SK-N-SH treated with all-trans-retinoic acid at 6 μM for 48 hours (cell line): ENCODE measurements at regions not wholly inside any gene's neighbourhood (a gene's known extent, or its start where the extent isn't known, plus 50 kb on each side); places are given as distances from the start of the nearest gene placed in this dataset.

ENCODE experiments used
- ATAC-seq: fragments of 200-7000 bp; cut with Tn5 transposase; 3 replicates; pipeline ENCODE4 v1.9.1; 2020; ENCODE audit warnings: mild to moderate bottlenecking, moderate library complexity
- ARNTL ChIP-seq: fragments of 450-650 bp; formaldehyde crosslinking; IDR thresholded peaks from 2 replicates; pipeline ENCODE4 v1.5.0; 2020; ENCODE audit warnings: low read depth, mild to moderate bottlenecking, moderate library complexity, borderline replicate concordance
- BACH2 ChIP-seq: fragments of 250-450 bp; sonication (Bioruptor Pico); IDR thresholded peaks from 2 replicates; pipeline ENCODE4 v1.9.0; 2021; ENCODE audit warnings: mild to moderate bottlenecking, borderline replicate concordance
- CSDC2 ChIP-seq: fragments of 250-450 bp; sonication (Bioruptor Pico); IDR thresholded peaks from 2 replicates; pipeline ENCODE4 v1.5.0; 2020; ENCODE audit warnings: mild to moderate bottlenecking, moderate library complexity
- GLIS3 ChIP-seq: fragments of 250-450 bp; sonication (Bioruptor Pico); IDR thresholded peaks from 2 replicates; pipeline ENCODE4 v1.5.0; 2020; ENCODE audit warnings: mild to moderate bottlenecking, moderate library complexity
- ISL1 ChIP-seq: fragments of 250-450 bp; sonication (Bioruptor Pico); IDR thresholded peaks from 2 replicates; pipeline ENCODE4 v2.1.2; 2022; ENCODE audit warnings: mild to moderate bottlenecking, moderate library complexity
- OSR1 ChIP-seq: fragments of 250-450 bp; sonication (Bioruptor Pico); IDR thresholded peaks from 2 replicates; pipeline ENCODE4 v1.8.0; 2022; ENCODE audit warnings: moderate library complexity, mild to moderate bottlenecking, inconsistent platforms
- PATZ1 ChIP-seq: fragments of 250-450 bp; sonication (Bioruptor Pico); IDR thresholded peaks from 2 replicates; pipeline ENCODE4 v1.8.0; 2020; ENCODE audit warnings: mild to moderate bottlenecking, moderate library complexity, borderline replicate concordance
- POU6F1 ChIP-seq: fragments of 250-450 bp; sonication (Bioruptor Pico); IDR thresholded peaks from 2 replicates; pipeline ENCODE4 v1.8.0; 2021; ENCODE audit warnings: low read depth, mild to moderate bottlenecking, moderate library complexity, borderline replicate concordance
- PPARA ChIP-seq: fragments of 250-450 bp; sonication (Bioruptor Pico); IDR thresholded peaks from 2 replicates; pipeline ENCODE4 v1.5.0; 2020; ENCODE audit warnings: mild to moderate bottlenecking, borderline replicate concordance
- RARB ChIP-seq: fragments of 250-450 bp; sonication (Bioruptor Pico); IDR thresholded peaks from 2 replicates; pipeline ENCODE4 v1.8.0; 2021; ENCODE audit warnings: mild to moderate bottlenecking, moderate library complexity
- SNAI2 ChIP-seq: fragments of 250-450 bp; sonication (Bioruptor Pico); IDR thresholded peaks from 2 replicates; pipeline ENCODE4 v1.5.0; 2020; ENCODE audit warnings: mild to moderate bottlenecking, moderate library complexity
- TCF4 ChIP-seq: fragments of 250-450 bp; sonication (Bioruptor Pico); IDR thresholded peaks from 2 replicates; pipeline ENCODE4 v1.8.0; 2021; ENCODE audit warnings: mild to moderate bottlenecking, moderate library complexity, borderline replicate concordance
- TOX ChIP-seq: fragments of 250-450 bp; sonication (Bioruptor Pico); IDR thresholded peaks from 2 replicates; pipeline ENCODE4 v1.8.0; 2021; ENCODE audit warnings: mild to moderate bottlenecking, moderate library complexity, borderline replicate concordance
- TSHZ2 ChIP-seq: fragments of 250-450 bp; sonication (Bioruptor Pico); IDR thresholded peaks from 2 replicates; pipeline ENCODE4 v1.5.0; 2020; ENCODE audit warnings: mild to moderate bottlenecking, moderate library complexity
- ZC3H10 ChIP-seq: fragments of 250-450 bp; sonication (Bioruptor Pico); IDR thresholded peaks from 2 replicates; pipeline ENCODE4 v1.5.1; 2021; ENCODE audit warnings: mild to moderate bottlenecking, moderate library complexity
- ZFP3 ChIP-seq: fragments of 250-450 bp; sonication (Bioruptor Pico); IDR thresholded peaks from 2 replicates; pipeline ENCODE4 v1.5.0; 2020; ENCODE audit warnings: mild to moderate bottlenecking, moderate library complexity
- ZFP30 ChIP-seq: fragments of 450-650 bp; formaldehyde crosslinking; IDR thresholded peaks from 2 replicates; pipeline ENCODE4 v1.5.0; 2022; ENCODE audit warnings: mild to moderate bottlenecking, moderate library complexity
- ZNF565 ChIP-seq: fragments of 450-650 bp; formaldehyde crosslinking; conservative IDR thresholded peaks from 2 replicates; pipeline ENCODE4 v1.5.0; 2020; ENCODE audit warnings: low read depth, mild to moderate bottlenecking, moderate library complexity
- ZNF70 ChIP-seq: fragments of 450-650 bp; formaldehyde crosslinking; IDR thresholded peaks from 2 replicates; pipeline ENCODE4 v1.5.0; 2020; ENCODE audit warnings: mild to moderate bottlenecking, moderate library complexity
- ZNF8 ChIP-seq: fragments of 450-650 bp; formaldehyde crosslinking; IDR thresholded peaks from 2 replicates; pipeline ENCODE4 v1.5.0; 2020; ENCODE audit warnings: mild to moderate bottlenecking, moderate library complexity
- TF ChIP-seq, protein P1 (sequence below): fragments of 250-450 bp; sonication (Bioruptor Pico); IDR thresholded peaks from 2 replicates; pipeline ENCODE4 v1.5.1; 2021; ENCODE audit warnings: mild to moderate bottlenecking, moderate library complexity
- TF ChIP-seq, protein P2 (sequence below): fragments of 250-450 bp; sonication (Bioruptor Pico); IDR thresholded peaks from 2 replicates; pipeline ENCODE4 v1.5.1; 2020; ENCODE audit warnings: low read depth, mild to moderate bottlenecking, moderate library complexity

- no peak for ATAC-seq
- TF ChIP-seq ISL1 (no peak), ZFP3 (CRISPR knock-in tag) (no peak), ZNF565 (CRISPR knock-in tag) (no peak), SNAI2 (CRISPR knock-in tag) (no peak), CSDC2 (CRISPR knock-in tag) (no peak), ZNF70 (no peak), POU6F1 (CRISPR knock-in tag) (no peak), GLIS3 (no peak), ARNTL (CRISPR knock-in tag) (no peak), ZFP30 (CRISPR knock-in tag) (no peak), OSR1 (CRISPR knock-in tag) (no peak), ZNF8 (CRISPR knock-in tag) (no peak), ZC3H10 (CRISPR knock-in tag) (no peak), TSHZ2 (CRISPR knock-in tag) (no peak), PPARA (CRISPR knock-in tag) (no peak), TOX (CRISPR knock-in tag) (no peak), BACH2 (CRISPR knock-in tag) (no peak), RARB (CRISPR knock-in tag) (no peak), PATZ1 (no peak)
- TF ChIP-seq, protein P1, sequence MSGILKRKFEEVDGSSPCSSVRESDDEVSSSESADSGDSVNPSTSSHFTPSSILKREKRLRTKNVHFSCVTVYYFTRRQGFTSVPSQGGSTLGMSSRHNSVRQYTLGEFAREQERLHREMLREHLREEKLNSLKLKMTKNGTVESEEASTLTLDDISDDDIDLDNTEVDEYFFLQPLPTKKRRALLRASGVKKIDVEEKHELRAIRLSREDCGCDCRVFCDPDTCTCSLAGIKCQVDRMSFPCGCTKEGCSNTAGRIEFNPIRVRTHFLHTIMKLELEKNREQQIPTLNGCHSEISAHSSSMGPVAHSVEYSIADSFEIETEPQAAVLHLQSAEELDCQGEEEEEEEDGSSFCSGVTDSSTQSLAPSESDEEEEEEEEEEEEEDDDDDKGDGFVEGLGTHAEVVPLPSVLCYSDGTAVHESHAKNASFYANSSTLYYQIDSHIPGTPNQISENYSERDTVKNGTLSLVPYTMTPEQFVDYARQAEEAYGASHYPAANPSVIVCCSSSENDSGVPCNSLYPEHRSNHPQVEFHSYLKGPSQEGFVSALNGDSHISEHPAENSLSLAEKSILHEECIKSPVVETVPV, result no peak
Observed at GRCh38 chr2:221137385-221137784, 434.7 kb downstream of the EPHA4 start.

DNA sequence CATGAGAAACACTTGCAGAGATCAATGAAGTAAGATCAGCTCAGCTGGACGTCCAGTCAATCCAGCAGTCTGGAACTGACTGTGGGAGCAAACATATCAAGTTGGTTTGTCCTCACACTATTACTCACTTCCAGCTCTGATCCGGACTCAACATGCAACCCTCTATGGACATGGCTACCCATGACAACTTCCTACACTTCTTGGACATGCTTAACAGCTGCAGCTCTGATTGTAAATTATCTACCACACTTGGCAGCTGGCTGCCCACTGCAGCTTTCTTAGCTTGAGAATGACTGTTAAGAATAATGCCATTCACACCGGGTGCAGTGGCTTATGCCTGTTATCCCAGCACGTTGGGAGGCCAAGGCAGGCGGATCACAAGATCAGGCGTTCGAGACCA is 429.8 kb downstream of the EPHA4 start:
- ATAC-seq, result no peak
- TF ChIP-seq ZC3H10 (CRISPR knock-in tag) (no peak), BACH2 (CRISPR knock-in tag) (no peak), POU6F1 (CRISPR knock-in tag) (no peak), SNAI2 (CRISPR knock-in tag) (no peak), RARB (CRISPR knock-in tag) (no peak), CSDC2 (CRISPR knock-in tag) (no peak), PATZ1 (no peak), OSR1 (CRISPR knock-in tag) (no peak), ARNTL (CRISPR knock-in tag) (no peak), ZNF8 (CRISPR knock-in tag) (no peak), ZNF565 (CRISPR knock-in tag) (no peak), GLIS3 (no peak), ZFP30 (CRISPR knock-in tag) (no peak), ISL1 (no peak), TOX (CRISPR knock-in tag) (no peak), TSHZ2 (CRISPR knock-in tag) (no peak), TCF4 (CRISPR knock-in tag) (no peak)
- TF ChIP-seq, protein P2, sequence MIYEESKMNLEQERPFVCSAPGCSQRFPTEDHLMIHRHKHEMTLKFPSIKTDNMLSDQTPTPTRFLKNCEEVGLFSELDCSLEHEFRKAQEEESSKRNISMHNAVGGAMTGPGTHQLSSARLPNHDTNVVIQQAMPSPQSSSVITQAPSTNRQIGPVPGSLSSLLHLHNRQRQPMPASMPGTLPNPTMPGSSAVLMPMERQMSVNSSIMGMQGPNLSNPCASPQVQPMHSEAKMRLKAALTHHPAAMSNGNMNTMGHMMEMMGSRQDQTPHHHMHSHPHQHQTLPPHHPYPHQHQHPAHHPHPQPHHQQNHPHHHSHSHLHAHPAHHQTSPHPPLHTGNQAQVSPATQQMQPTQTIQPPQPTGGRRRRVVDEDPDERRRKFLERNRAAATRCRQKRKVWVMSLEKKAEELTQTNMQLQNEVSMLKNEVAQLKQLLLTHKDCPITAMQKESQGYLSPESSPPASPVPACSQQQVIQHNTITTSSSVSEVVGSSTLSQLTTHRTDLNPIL (CRISPR knock-in tag), result no peak
